ENCODE measurements at regions not wholly inside any gene's neighbourhood (a gene's known extent, or its start where the extent isn't known, plus 50 kb on each side); places are given as distances from the start of the nearest gene placed in this dataset.

DNA sequence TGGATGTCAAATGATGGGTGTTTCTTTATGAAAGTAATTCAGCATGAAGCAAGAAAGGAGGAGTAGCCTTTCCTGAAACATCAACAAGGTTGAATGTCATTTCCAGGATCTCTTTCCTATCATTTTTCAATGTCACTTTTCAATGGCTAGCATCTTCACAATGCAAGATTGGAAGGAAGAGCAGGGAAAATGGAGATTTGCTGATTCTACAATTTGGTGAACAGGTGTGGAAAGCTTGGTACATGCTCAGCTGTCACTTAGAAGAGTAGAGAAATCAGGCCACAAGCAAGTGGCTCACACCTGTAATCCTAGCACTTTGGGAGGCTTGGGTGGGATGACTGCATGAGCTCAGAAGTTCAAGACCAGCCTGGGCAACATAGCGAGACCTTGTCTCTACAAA lies 112.7 kb upstream of the FERMT1 start:
- intact Hi-C loops (cut with micrococcal nuclease), result no loop called here

DNA sequence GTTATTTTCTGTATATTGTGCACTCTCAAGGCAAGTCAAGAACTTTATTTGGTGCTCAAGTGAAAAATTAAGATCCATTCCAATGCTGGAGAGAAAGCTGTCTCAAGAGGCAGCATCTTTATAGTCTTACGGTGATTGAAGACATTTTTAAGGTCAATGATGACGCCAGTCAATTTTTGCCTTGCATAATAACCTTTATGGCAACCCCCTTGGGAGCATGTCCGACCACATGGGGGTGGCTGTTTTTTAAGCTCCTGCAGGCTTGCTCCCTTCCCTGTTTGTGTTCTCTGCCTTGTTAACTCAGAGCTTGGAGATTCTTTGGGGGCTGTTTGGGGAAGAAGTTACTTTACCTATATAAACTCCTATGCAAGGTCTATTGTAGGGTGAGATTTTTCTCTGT lies 109.6 kb upstream of the FERMT1 start:
- intact Hi-C loops (cut with micrococcal nuclease), result no loop called here

DNA sequence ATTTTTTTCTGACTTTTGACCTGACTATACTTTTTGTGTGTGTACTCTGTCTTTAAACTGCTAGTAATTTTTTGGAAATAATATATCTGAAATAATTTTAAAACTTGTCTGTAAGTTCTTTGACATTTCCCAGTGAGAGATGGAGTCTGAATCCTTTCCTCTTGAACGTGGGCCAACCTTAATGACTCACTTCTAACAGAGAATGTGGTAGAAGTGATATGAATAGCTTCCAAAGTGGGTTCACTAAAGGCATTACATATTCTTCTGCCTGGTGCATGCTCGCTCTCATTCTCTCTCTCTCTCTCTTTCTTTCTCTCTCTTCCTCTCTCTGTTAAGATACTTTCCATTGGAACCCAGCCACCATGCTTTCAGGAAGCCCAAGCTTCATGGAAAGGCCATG lies 108.7 kb upstream of the FERMT1 start:
- intact Hi-C loops (cut with micrococcal nuclease), result no loop called here

GRCh38 chr20:6228302-6228843 lies 105.5 kb upstream of the FERMT1 start:
- intact Hi-C loops (cut with micrococcal nuclease), result no loop called here

DNA sequence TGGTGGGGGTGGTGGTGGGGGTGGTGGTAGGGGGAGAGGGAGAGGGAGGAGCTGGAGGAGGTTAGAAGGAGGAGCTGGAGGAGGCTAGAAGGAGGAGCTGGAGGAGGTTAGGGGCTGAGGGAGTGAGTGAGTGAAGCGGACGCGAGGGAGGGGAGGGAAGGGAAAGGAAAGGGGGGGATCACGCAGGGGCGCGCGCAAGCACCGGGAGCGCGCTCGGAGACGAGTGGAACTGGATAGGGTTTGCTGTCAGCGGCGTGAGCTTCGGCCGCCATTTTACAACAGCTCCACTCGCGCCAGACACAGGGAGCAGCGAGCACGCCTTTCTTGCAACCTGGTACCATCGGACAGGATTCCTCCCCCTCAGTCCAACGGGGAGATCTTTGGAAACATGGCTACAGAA lies 90.5 kb upstream of the FERMT1 start:
- intact Hi-C loops (cut with micrococcal nuclease), result no loop called here

DNA sequence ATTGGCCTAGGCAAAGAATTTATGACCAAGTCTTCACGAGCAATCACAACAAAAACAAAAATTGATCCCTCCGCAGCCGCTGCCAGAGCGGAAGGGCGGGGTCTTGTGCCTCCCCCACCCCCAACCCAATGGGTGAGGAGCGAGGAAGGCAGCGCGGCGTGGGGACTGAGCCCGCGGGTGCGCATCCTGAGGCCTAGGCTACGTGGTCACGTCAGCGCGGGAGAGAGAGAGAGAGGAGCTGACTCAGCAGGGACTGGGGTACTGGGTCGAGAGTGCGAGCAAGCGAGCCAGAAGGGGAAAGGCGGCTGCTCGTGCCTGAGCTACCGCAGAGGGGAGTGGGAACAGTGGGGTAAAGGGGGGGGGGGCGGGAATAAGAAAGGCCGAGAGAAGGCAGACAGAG lies 90.1 kb upstream of the FERMT1 start:
- intact Hi-C loops (cut with micrococcal nuclease), result no loop called here

GRCh38 chr20:6209093-6209492 lies 86.3 kb upstream of the FERMT1 start:
- intact Hi-C loops (cut with micrococcal nuclease), result no loop called here

GRCh38 chr20:6200092-6200491 lies 77.3 kb upstream of the FERMT1 start:
- intact Hi-C loops (cut with micrococcal nuclease), result no loop called here

- intact Hi-C loops (cut with micrococcal nuclease), result no loop called here
These were observed 62.4 kb upstream of the FERMT1 start for GRCh38 chr20:6185268-6185667.

- intact Hi-C loops (cut with micrococcal nuclease), result no loop called here
These were observed 61.3 kb upstream of the FERMT1 start for GRCh38 chr20:6184086-6184485.

DNA sequence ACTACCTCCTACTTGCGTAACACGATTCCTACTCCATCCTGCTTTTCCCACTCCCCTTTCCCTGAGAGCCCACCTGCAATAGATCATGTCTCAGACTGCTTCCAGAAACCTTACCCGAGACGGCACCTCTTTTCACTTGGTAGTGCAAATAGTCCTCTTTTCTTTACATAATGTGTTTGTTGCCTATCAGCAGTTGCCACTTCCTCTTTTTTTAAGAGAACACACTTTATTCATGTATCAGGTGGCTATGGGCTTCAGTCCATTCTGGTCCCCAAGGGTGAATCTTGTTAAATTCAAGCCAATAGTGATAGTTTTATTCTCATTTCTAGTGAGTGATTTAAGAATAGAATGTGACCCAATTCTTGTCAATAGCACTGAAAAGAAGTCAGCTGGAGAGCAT lies 57.7 kb upstream of the FERMT1 start:
- intact Hi-C loops (cut with micrococcal nuclease), result no loop called here

DNA sequence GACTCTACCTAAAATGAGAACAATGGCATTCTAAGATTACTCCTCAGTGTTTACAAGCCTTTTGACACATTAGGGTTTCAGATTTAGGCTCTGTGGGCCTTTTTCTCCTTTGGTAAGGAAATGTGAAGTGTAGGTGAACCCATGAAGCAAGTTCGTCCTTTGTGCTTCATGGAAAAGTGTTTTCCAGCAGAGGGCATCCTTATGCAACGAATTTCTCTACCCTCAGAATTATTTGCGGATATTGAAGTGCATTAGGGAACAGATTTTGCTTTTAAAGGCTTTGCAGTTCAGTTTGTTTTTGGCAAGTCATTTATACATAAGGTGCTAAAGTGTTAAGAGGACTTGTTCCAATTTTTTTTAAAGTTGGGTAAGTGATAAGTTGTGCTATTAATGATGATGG lies 55.7 kb upstream of the FERMT1 start:
- intact Hi-C loops (cut with micrococcal nuclease), result no loop called here

DNA sequence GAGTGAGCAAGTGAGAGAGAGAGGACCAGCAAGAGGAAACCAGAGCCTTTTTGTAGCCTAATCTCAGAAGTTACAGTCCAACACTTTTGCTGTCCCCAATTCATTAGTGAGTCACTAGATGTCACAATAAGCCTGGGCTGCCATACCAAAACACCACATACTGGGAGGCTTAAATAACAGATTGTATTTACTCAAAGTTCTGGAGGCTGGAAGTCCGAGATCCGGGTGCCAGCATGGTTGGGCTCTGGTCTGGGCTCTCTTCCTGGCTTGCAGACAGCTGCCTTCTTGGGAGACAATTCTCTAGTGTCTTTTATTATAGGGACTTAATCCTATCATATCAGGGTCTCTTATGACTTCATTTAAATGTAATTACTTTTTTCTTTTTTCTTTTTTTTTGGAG lies 50.7 kb upstream of the FERMT1 start:
- intact Hi-C loops (cut with micrococcal nuclease), result no loop called here

Data from T-helper 1 cell treated with Interleukin-12 subunit alpha and Interleukin-12 subunit beta and Interleukin-4 antibody, amounts not matched to agents 30 ng/mL and 1 ng/mL, for 36 hours (primary cell).